MCF 10A (cell line): ENCODE measurements at regions not wholly inside any gene's neighbourhood (a gene's known extent, or its start where the extent isn't known, plus 50 kb on each side); places are given as distances from the start of the nearest gene placed in this dataset.

ENCODE experiments used
- BruUV-seq: library from RNA; stranded (reverse); fragments of 400-500 nt; replicated peaks from 2 replicates; lab custom pipeline; 2021; lab: Mats Ljungman, UMichigan
- CTCF ChIA-PET: fragments of 300-600 bp; sonication (Branson Sonifier 250); formaldehyde crosslinking; extraction: SDS; loops from one replicate; lab custom pipeline; 2021; ENCODE audit warnings: antibody characterized with exemption, inconsistent platforms; lab: Yijun Ruan, JAX
- POLR2A ChIA-PET: fragments of 300-600, 350-650 bp; sonication (Branson Sonifier 250); formaldehyde crosslinking; extraction: SDS; loops from one replicate; lab custom pipeline; 2020; ENCODE audit warnings: antibody characterized with exemption, inconsistent platforms; lab: Yijun Ruan, JAX
- DNase-seq: peaks from one replicate; pipeline ENCODE4 v3.0.0-alpha.2; 2018; ENCODE audit not compliant: unreplicated experiment
- H3K27ac Mint-ChIP-seq: one replicate; pipeline ENCODE4 v1.8.0; 2022; ENCODE audit warnings: mild to moderate bottlenecking, low read depth, mixed read lengths; ENCODE audit not compliant: unreplicated experiment
- H3K27me3 Mint-ChIP-seq: one replicate; pipeline ENCODE4 v1.8.0; 2022; ENCODE audit warnings: mixed read lengths; ENCODE audit not compliant: insufficient read depth, unreplicated experiment
- H3K36me3 Mint-ChIP-seq: one replicate; pipeline ENCODE4 v1.8.0; 2022; ENCODE audit warnings: mild to moderate bottlenecking, moderate library complexity, mixed read lengths; ENCODE audit not compliant: insufficient read depth, unreplicated experiment
- H3K4me1 Mint-ChIP-seq: one replicate; pipeline ENCODE4 v1.8.0; 2022; ENCODE audit warnings: mixed read lengths; ENCODE audit not compliant: insufficient read depth, unreplicated experiment
- H3K4me3 Mint-ChIP-seq: one replicate; pipeline ENCODE4 v1.8.0; 2022; ENCODE audit warnings: mild to moderate bottlenecking, moderate library complexity, mixed read lengths; ENCODE audit not compliant: unreplicated experiment
- H3K9me3 Mint-ChIP-seq: one replicate; pipeline ENCODE4 v1.8.0; 2022; ENCODE audit warnings: mixed read lengths; ENCODE audit not compliant: unreplicated experiment
- intact Hi-C: fragments of 100-400 bp; cut with micrococcal nuclease; formaldehyde crosslinking; loops from 2 replicates; pipeline ENCODE4 v1.14.1; 2022
- TF ChIP-seq, protein P1 (sequence below): fragments of 200-600 bp; IDR thresholded peaks from one replicate; pipeline ENCODE4 v1.8.0; 2022; ENCODE audit warnings: antibody characterized with exemption, mild to moderate bottlenecking; ENCODE audit not compliant: unreplicated experiment

DNA sequence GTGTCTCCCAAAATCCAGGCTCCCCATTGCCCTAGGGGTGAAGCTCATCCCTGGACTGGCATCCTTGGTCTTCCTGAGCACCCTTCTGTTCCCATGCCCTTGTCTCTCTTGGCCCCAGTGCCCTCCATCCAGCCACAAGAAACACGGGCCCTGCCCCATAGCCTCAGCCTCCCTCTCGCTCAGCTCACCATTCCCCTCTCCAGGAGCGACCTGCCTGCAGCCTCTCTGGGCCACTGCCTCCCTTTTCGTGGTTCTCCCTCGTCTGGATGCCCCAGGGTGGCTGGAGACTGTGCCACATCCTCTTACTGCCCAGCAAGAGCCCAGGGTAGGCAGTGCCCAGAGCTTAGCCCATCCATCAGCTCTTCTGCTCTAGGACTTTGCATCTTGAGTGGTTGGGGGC is 532.1 kb downstream of the TBC1D22A start:
- ChIA-PET POLR2A (no interaction called here), CTCF (no interaction called here)
- no peak overlapping the region for H3K27ac Mint-ChIP-seq
- intact Hi-C loops, result no loop called here
- no TSS peak for BruUV-seq
- DNase-seq, result no peak
- H3K4me3 Mint-ChIP-seq, result no peak overlapping the region
- peaks cover 35% of the 10 kb centered on the region for H3K4me1 Mint-ChIP-seq
- TF ChIP-seq, protein P1, sequence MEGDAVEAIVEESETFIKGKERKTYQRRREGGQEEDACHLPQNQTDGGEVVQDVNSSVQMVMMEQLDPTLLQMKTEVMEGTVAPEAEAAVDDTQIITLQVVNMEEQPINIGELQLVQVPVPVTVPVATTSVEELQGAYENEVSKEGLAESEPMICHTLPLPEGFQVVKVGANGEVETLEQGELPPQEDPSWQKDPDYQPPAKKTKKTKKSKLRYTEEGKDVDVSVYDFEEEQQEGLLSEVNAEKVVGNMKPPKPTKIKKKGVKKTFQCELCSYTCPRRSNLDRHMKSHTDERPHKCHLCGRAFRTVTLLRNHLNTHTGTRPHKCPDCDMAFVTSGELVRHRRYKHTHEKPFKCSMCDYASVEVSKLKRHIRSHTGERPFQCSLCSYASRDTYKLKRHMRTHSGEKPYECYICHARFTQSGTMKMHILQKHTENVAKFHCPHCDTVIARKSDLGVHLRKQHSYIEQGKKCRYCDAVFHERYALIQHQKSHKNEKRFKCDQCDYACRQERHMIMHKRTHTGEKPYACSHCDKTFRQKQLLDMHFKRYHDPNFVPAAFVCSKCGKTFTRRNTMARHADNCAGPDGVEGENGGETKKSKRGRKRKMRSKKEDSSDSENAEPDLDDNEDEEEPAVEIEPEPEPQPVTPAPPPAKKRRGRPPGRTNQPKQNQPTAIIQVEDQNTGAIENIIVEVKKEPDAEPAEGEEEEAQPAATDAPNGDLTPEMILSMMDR, result no peak
- no peaks in the 10 kb centered on the region for H3K36me3 Mint-ChIP-seq
- H3K27me3 Mint-ChIP-seq, result no peaks in the 10 kb centered on the region
- peaks cover 4% of the 10 kb centered on the region for H3K9me3 Mint-ChIP-seq

DNA sequence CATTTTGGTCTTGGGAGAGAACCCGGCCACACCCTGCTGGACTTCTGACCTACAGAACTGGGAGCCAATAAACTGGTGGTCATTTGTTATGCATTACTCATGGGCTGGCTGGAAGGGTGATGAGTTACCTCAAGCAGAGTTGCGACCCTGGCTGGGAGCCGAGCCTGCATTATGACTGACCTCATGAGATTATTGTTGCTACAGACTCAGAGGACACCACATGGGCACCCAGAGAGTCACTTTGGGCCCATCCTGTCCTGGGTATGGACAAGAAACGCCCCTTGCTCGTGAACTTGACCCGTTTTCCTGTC is 531.7 kb downstream of the TBC1D22A start:
- ChIA-PET POLR2A (no interaction called here), CTCF (no interaction called here)
- TF ChIP-seq, protein P1, result no peak
- Mint-ChIP-seq H3K4me1 (peaks cover 35% of the 10 kb centered on the region), H3K9me3 (peaks cover 4% of the 10 kb centered on the region), H3K27ac (peak overlapping the region; percentile 83), H3K4me3 (no peak overlapping the region), H3K36me3 (no peaks in the 10 kb centered on the region), H3K27me3 (no peaks in the 10 kb centered on the region)
- BruUV-seq, result no TSS peak
- intact Hi-C loops, result no loop called here
- peak; percentile 69 for DNase-seq

DNA sequence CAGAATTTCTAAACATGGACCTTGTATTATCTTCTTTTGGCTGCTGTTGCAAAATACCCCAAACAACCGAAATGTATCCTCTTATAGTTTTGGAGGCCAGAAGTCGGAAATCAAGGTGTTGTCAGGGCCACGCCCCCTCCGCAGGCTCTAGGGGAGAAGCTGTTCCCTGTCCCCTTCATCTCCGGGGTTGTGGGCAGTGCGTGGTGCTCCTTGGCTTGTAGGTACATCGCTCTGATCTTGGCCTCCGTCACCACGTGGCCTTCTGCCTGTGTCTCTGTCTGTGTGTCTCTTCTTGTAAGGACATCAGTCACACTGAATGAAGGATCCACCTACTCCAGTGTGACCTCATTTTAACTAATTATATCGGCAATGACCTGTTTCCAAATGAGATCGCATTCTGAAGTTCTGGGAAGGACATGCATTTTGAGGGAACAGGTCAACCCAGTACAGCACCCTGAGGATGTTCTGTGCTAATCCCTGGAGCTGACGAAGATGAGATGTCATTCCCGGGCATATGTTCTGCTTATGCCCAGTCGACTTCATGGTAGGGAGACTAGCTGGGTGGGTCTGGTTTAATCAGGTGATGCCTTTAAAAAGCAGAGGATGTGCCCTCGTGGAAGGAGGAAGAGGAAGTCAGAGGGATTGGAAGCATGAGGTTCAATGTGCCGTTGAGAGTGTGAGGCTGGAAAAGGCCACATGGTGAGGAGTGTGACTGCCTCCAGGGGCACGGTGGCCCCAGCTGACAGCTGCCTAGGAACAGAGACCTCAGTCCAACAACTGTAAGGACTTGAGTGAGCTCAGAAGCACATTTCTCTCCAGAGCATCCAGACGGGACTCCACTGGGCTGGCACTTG is 531.1 kb downstream of the TBC1D22A start:
- intact Hi-C loops, result no loop called here
- Mint-ChIP-seq H3K4me1 (peaks cover 35% of the 10 kb centered on the region), H3K9me3 (peaks cover 6% of the 10 kb centered on the region), H3K4me3 (no peak overlapping the region), H3K36me3 (no peaks in the 10 kb centered on the region), H3K27me3 (peaks cover 3% of the 10 kb centered on the region), H3K27ac (peak overlapping the region; percentile 83)
- no peak for DNase-seq
- no TSS peak for BruUV-seq
- TF ChIP-seq, protein P1, result no peak
- POLR2A ChIA-PET, result no interaction called here
- CTCF ChIA-PET, result no interaction called here

DNA sequence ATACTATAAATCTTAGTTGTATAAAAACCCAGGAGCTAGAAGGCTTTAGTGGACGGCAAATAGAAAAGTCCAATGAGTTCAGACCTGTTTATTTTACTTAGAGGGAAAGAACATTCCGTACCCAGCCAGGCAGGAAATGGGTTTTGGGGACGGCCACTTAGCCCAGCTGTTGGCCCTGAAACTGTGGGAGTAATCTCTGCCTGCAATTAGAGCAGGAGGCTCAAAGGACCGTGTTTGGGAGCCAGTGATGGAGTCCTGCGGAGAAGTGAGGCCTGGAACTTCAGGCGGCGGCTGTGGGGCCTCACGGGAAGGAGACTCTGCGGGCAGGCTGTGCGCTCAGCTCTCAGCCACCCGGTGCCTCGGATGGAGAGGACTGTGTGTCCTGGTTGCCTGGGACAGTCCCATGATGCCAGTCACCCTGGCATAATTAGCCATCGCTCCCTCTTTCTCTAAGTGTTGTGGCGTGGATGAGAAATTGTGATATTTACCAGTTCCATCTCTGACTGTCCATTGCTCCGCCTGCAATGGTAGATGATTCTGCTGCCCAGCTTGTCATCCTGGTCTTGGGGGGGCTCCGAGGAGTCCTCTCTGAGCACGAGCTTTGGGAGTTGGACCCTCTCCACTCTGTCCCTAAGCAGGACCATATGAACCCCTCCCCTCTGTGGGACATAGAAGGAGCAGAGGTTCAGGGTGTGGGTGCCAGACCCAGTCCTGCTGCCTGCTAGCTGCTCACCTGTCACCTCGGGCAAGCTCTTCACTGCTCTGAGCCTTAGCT is 530.3 kb downstream of the TBC1D22A start:
- Mint-ChIP-seq H3K4me3 (no peak overlapping the region), H3K36me3 (no peaks in the 10 kb centered on the region), H3K4me1 (peaks cover 35% of the 10 kb centered on the region), H3K27me3 (peaks cover 12% of the 10 kb centered on the region), H3K27ac (peak overlapping the region; percentile 83), H3K9me3 (peaks cover 12% of the 10 kb centered on the region)
- ChIA-PET POLR2A (no interaction called here), CTCF (no interaction called here)
- intact Hi-C loops, result no loop called here
- no TSS peak for BruUV-seq
- DNase-seq, result peak; percentile 27
- TF ChIP-seq, protein P1, result no peak
